ENCODE measurements at regions not wholly inside any gene's neighbourhood (a gene's known extent, or its start where the extent isn't known, plus 50 kb on each side); places are given as distances from the start of the nearest gene placed in this dataset.

DNA sequence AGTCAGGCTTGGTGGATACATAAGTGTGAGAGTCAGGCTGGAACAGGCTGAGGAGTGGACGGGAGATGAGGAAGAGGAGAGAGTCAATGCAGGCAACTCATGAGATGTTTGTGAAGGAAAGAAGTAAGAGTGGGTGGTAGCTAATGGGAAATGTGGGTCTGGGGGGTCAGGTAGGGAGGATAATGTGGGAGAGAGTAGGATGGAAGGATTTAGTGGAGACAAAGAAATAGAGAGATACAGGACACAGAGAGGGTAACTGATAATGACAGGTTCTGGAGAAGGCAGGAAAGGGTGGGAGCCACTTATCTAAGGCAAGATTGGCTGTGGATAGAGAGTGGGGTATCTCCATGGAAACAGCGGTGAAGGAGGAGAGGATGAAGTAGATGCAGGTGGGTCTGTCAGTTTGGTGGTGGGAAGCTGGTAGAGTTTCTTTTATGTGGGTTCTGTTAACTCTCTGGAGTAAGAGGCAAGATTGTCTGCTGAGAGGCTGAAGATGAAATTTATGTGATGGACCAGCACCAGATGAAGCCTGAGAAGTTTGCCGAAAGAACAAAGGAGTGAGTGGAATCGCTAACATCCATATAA, 190.6 kb upstream of the SPRED2 start:
- Histone ChIP-seq H3K36me3 (ENCODE audit: control insufficient read depth in 2 of 2, insufficient read depth in 1 of 2, low read length in 2 of 2) (no peaks in the 10 kb centered on the region), H3K9me3 (ENCODE audit: control insufficient read depth, insufficient read depth, low read depth, low read length) (no peaks in the 10 kb centered on the region), H3K4me1 (ENCODE audit: control insufficient read depth, insufficient read depth, low read length) (no peaks in the 10 kb centered on the region), H3K27ac (ENCODE audit: extremely low read depth, low read depth, low read length) (no peak overlapping the region), H3K4me3 (ENCODE audit: low read depth, low read length) (no peak overlapping the region)
- CTCF ChIA-PET = interaction anchor here (0.6 to 0.7 kb wide), 3 partner anchors 25 to 806 kb away, joined by 3 to 4 read pairs (median 3); no protein-coding TSS in a partner anchor
- POLR2A ChIA-PET = no interaction called here
- TF ChIP-seq, protein P1, sequence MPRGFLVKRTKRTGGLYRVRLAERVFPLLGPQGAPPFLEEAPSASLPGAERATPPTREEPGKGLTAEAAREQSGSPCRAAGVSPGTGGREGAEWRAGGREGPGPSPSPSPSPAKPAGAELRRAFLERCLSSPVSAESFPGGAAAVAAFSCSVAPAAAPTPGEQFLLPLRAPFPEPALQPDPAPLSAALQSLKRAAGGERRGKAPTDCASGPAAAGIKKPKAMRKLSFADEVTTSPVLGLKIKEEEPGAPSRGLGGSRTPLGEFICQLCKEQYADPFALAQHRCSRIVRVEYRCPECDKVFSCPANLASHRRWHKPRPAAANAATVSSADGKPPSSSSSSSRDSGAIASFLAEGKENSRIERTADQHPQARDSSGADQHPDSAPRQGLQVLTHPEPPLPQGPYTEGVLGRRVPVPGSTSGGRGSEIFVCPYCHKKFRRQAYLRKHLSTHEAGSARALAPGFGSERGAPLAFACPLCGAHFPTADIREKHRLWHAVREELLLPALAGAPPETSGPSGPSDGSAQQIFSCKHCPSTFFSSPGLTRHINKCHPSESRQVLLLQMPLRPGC (tag by site-specific recombination; IDR thresholded peaks at IDR 0.05) = no peak
- TF ChIP-seq ZFHX2 (tag by site-specific recombination; conservative IDR thresholded peaks at IDR 0.05) (peak; percentile 58), EGR2 (tag by site-specific recombination; IDR thresholded peaks at IDR 0.05; ENCODE audit: low read depth) (peak; percentile 97), ZNF24 (tag by site-specific recombination; IDR thresholded peaks at IDR 0.05) (no peak), ZNF623 (tag by site-specific recombination; IDR thresholded peaks at IDR 0.05) (no peak), ZNF626 (tag by site-specific recombination; IDR thresholded peaks at IDR 0.05) (no peak), ZNF585B (tag by site-specific recombination; IDR thresholded peaks at IDR 0.05) (no peak), ZNF16 (tag by site-specific recombination; IDR thresholded peaks at IDR 0.05; ENCODE audit: low read depth) (no peak)
- TF ChIP-seq, protein P2, sequence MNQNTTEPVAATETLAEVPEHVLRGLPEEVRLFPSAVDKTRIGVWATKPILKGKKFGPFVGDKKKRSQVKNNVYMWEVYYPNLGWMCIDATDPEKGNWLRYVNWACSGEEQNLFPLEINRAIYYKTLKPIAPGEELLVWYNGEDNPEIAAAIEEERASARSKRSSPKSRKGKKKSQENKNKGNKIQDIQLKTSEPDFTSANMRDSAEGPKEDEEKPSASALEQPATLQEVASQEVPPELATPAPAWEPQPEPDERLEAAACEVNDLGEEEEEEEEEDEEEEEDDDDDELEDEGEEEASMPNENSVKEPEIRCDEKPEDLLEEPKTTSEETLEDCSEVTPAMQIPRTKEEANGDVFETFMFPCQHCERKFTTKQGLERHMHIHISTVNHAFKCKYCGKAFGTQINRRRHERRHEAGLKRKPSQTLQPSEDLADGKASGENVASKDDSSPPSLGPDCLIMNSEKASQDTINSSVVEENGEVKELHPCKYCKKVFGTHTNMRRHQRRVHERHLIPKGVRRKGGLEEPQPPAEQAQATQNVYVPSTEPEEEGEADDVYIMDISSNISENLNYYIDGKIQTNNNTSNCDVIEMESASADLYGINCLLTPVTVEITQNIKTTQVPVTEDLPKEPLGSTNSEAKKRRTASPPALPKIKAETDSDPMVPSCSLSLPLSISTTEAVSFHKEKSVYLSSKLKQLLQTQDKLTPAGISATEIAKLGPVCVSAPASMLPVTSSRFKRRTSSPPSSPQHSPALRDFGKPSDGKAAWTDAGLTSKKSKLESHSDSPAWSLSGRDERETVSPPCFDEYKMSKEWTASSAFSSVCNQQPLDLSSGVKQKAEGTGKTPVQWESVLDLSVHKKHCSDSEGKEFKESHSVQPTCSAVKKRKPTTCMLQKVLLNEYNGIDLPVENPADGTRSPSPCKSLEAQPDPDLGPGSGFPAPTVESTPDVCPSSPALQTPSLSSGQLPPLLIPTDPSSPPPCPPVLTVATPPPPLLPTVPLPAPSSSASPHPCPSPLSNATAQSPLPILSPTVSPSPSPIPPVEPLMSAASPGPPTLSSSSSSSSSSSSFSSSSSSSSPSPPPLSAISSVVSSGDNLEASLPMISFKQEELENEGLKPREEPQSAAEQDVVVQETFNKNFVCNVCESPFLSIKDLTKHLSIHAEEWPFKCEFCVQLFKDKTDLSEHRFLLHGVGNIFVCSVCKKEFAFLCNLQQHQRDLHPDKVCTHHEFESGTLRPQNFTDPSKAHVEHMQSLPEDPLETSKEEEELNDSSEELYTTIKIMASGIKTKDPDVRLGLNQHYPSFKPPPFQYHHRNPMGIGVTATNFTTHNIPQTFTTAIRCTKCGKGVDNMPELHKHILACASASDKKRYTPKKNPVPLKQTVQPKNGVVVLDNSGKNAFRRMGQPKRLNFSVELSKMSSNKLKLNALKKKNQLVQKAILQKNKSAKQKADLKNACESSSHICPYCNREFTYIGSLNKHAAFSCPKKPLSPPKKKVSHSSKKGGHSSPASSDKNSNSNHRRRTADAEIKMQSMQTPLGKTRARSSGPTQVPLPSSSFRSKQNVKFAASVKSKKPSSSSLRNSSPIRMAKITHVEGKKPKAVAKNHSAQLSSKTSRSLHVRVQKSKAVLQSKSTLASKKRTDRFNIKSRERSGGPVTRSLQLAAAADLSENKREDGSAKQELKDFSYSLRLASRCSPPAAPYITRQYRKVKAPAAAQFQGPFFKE (tag by site-specific recombination; IDR thresholded peaks at IDR 0.05; ENCODE audit: borderline replicate concordance) = no peak
- TF ChIP-seq, protein P3, sequence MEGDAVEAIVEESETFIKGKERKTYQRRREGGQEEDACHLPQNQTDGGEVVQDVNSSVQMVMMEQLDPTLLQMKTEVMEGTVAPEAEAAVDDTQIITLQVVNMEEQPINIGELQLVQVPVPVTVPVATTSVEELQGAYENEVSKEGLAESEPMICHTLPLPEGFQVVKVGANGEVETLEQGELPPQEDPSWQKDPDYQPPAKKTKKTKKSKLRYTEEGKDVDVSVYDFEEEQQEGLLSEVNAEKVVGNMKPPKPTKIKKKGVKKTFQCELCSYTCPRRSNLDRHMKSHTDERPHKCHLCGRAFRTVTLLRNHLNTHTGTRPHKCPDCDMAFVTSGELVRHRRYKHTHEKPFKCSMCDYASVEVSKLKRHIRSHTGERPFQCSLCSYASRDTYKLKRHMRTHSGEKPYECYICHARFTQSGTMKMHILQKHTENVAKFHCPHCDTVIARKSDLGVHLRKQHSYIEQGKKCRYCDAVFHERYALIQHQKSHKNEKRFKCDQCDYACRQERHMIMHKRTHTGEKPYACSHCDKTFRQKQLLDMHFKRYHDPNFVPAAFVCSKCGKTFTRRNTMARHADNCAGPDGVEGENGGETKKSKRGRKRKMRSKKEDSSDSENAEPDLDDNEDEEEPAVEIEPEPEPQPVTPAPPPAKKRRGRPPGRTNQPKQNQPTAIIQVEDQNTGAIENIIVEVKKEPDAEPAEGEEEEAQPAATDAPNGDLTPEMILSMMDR (tag by site-specific recombination; IDR thresholded peaks at IDR 0.05) = no peak
- TF ChIP-seq, protein P4, sequence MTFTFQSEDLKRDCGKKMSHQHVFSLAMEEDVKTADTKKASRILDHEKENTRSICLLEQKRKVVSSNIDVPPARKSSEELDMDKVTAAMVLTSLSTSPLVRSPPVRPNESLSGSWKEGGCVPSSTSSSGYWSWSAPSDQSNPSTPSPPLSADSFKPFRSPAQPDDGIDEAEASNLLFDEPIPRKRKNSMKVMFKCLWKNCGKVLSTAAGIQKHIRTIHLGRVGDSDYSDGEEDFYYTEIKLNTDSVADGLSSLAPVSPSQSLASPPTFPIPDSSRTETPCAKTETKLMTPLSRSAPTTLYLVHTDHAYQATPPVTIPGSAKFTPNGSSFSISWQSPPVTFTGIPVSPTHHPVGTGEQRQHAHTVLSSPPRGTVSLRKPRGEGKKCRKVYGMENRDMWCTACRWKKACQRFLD (tag by site-specific recombination; IDR thresholded peaks at IDR 0.05) = no peak

DNA sequence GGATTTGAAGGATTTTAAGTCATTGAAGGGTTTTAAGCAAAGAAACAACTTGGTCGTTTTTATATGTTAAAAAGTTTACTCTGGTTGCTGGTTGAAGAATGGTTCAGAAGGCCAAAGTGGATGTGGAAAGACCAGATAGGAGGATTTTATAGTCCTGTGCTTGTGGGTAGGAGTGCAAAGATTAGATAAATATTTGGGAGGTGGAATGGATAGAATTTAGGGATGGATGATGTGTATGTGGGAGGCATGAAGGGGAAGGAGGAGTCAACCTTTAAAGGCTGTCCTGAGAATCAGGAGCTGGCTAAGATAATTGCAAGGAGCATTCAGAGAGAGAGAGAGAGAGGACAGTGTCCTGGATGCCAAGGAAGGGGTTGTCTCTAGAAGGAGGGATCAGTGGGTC, 190.1 kb upstream of the SPRED2 start:
- POLR2A ChIA-PET = no interaction called here
- no peaks in the 10 kb centered on the region for H3K4me1 ChIP-seq (ENCODE audit: control insufficient read depth, insufficient read depth, low read length)
- CTCF ChIA-PET = no interaction called here
- H3K27ac ChIP-seq (ENCODE audit: extremely low read depth, low read depth, low read length) = no peak overlapping the region
- no peak overlapping the region for H3K4me3 ChIP-seq (ENCODE audit: low read depth, low read length)
- no peaks in the 10 kb centered on the region for H3K9me3 ChIP-seq (ENCODE audit: control insufficient read depth, insufficient read depth, low read depth, low read length)
- H3K36me3 ChIP-seq (ENCODE audit: control insufficient read depth in 2 of 2, insufficient read depth in 1 of 2, low read length in 2 of 2) = no peaks in the 10 kb centered on the region
- no peak for TF ChIP-seq ZNF596 (tag by site-specific recombination; IDR thresholded peaks at IDR 0.05)
- TF ChIP-seq ZNF777 (tag by site-specific recombination; IDR thresholded peaks at IDR 0.05; ENCODE audit: borderline replicate concordance) = no peak
- TF ChIP-seq, protein P5, sequence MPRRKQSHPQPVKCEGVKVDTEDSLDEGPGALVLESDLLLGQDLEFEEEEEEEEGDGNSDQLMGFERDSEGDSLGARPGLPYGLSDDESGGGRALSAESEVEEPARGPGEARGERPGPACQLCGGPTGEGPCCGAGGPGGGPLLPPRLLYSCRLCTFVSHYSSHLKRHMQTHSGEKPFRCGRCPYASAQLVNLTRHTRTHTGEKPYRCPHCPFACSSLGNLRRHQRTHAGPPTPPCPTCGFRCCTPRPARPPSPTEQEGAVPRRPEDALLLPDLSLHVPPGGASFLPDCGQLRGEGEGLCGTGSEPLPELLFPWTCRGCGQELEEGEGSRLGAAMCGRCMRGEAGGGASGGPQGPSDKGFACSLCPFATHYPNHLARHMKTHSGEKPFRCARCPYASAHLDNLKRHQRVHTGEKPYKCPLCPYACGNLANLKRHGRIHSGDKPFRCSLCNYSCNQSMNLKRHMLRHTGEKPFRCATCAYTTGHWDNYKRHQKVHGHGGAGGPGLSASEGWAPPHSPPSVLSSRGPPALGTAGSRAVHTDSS (tag by site-specific recombination; IDR thresholded peaks at IDR 0.05) = no peak
- TF ChIP-seq ZNF501 (tag by site-specific recombination; IDR thresholded peaks at IDR 0.05) = no peak
- TF ChIP-seq, protein P6, sequence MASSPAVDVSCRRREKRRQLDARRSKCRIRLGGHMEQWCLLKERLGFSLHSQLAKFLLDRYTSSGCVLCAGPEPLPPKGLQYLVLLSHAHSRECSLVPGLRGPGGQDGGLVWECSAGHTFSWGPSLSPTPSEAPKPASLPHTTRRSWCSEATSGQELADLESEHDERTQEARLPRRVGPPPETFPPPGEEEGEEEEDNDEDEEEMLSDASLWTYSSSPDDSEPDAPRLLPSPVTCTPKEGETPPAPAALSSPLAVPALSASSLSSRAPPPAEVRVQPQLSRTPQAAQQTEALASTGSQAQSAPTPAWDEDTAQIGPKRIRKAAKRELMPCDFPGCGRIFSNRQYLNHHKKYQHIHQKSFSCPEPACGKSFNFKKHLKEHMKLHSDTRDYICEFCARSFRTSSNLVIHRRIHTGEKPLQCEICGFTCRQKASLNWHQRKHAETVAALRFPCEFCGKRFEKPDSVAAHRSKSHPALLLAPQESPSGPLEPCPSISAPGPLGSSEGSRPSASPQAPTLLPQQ (tag by site-specific recombination; IDR thresholded peaks at IDR 0.05) = no peak
- no peak for TF ChIP-seq ZNF664 (tag by site-specific recombination; IDR thresholded peaks at IDR 0.05)
- no peak for TF ChIP-seq ZIC2 (tag by site-specific recombination; IDR thresholded peaks at IDR 0.05)
- no peak for TF ChIP-seq ZNF529 (tag by site-specific recombination; IDR thresholded peaks at IDR 0.05; ENCODE audit: insufficient replicate concordance)
- TF ChIP-seq, protein P7, sequence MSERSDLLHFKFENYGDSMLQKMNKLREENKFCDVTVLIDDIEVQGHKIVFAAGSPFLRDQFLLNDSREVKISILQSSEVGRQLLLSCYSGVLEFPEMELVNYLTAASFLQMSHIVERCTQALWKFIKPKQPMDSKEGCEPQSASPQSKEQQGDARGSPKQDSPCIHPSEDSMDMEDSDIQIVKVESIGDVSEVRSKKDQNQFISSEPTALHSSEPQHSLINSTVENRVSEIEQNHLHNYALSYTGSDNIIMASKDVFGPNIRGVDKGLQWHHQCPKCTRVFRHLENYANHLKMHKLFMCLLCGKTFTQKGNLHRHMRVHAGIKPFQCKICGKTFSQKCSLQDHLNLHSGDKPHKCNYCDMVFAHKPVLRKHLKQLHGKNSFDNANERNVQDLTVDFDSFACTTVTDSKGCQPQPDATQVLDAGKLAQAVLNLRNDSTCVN (tag by site-specific recombination; optimal IDR thresholded peaks at IDR 0.05) = no peak
